Osteoblast (primary cell): ENCODE measurements at regions not wholly inside any gene's neighbourhood (a gene's known extent, or its start where the extent isn't known, plus 50 kb on each side); places are given as distances from the start of the nearest gene placed in this dataset.

Experiments
- DNase-seq: peaks from one replicate; pipeline ENCODE4 v3.0.0; 2011; ENCODE audit warnings: low spot score, mixed read lengths; ENCODE audit not compliant: insufficient read length; ENCODE audit errors: missing footprints
- H2AFZ ChIP-seq: 2 replicates; pipeline ENCODE4 v1.6.0; 2011; ENCODE audit warnings: mild to moderate bottlenecking, low read length
- H3K27ac ChIP-seq: 2 replicates; pipeline ENCODE4 v1.5.1; 2011; ENCODE audit warnings: mild to moderate bottlenecking, low read depth, low read length, moderate library complexity
- H3K27me3 ChIP-seq: 2 replicates; pipeline ENCODE4 v1.6.0; 2012; ENCODE audit warnings: mild to moderate bottlenecking, control low read depth, inconsistent platforms, low read length, moderate library complexity; ENCODE audit not compliant: insufficient read depth
- H3K36me3 ChIP-seq: 2 replicates; pipeline ENCODE4 v1.5.1; 2011; ENCODE audit warnings: mild to moderate bottlenecking, low read length, control low read depth, moderate library complexity; ENCODE audit not compliant: insufficient read depth
- H3K4me1 ChIP-seq: 2 replicates; pipeline ENCODE4 v1.5.1; 2011; ENCODE audit warnings: mild to moderate bottlenecking, low read length, control low read depth, moderate library complexity; ENCODE audit not compliant: insufficient read depth
- H3K4me2 ChIP-seq: 2 replicates; pipeline ENCODE4 v1.6.0; 2011; ENCODE audit warnings: mild to moderate bottlenecking, low read length; ENCODE audit not compliant: insufficient read depth
- H3K4me3 ChIP-seq: fragments of 200-600 bp; sonication (generic); 3 replicates; pipeline ENCODE4 v1.5.1; 2012; ENCODE audit warnings: mild to moderate bottlenecking, low read length, inconsistent platforms; ENCODE audit not compliant: insufficient read depth
- H3K79me2 ChIP-seq: 2 replicates; pipeline ENCODE4 v1.6.0; 2012; ENCODE audit warnings: mild to moderate bottlenecking, low read length, control low read depth, inconsistent platforms; ENCODE audit not compliant: insufficient read depth
- H3K9me3 ChIP-seq: 2 replicates; pipeline ENCODE4 v1.5.1; 2011; ENCODE audit warnings: low read depth, low read length, control low read depth
- H4K20me1 ChIP-seq: 2 replicates; pipeline ENCODE4 v1.6.0; 2012; ENCODE audit warnings: mild to moderate bottlenecking, low read length, control low read depth; ENCODE audit not compliant: insufficient read depth
- TF ChIP-seq, protein P1 (sequence below): IDR thresholded peaks from 2 replicates; pipeline ENCODE4 v1.5.1; 2011; ENCODE audit warnings: mild to moderate bottlenecking, low read depth, low read length, moderate library complexity; ENCODE audit errors: extremely low read depth

DNA sequence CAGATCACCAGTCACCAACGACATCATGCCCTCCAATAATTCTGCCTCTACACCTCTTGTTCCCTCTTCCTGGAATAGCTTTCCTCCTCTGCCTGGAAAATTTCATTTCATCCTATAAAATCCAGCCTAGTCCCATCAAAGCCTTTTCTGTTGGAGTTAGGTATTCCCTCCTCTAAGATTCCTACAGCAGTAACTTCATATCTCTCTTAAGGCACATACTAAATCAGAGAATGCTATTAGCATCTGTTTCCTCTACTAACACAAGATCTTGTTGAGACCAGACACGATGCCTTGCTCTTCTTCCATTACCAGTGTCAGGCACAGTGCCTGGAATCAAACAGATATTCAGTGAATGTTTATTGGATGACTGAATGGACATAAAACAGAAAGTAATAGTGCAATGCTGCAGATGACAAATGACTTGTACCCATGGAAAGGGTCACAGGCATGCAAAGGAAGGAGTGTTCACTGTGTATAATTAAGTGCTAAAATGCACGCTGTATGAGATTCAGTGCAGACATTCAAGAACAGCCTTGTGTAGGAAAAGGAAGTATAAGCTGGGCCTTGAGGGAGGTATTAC is 342.0 kb upstream of the ACVR2A start:
- Histone ChIP-seq H3K36me3 (no peaks in the 10 kb centered on the region), H3K4me2 (no peak overlapping the region), H4K20me1 (no peaks in the 10 kb centered on the region), H3K4me1 (no peaks in the 10 kb centered on the region), H2AFZ (no peak overlapping the region), H3K27me3 (no peaks in the 10 kb centered on the region), H3K9me3 (no peaks in the 10 kb centered on the region), H3K4me3 (no peak overlapping the region), H3K27ac (no peak overlapping the region), H3K79me2 (no peaks in the 10 kb centered on the region)
- DNase-seq: no peak
- TF ChIP-seq, protein P1, sequence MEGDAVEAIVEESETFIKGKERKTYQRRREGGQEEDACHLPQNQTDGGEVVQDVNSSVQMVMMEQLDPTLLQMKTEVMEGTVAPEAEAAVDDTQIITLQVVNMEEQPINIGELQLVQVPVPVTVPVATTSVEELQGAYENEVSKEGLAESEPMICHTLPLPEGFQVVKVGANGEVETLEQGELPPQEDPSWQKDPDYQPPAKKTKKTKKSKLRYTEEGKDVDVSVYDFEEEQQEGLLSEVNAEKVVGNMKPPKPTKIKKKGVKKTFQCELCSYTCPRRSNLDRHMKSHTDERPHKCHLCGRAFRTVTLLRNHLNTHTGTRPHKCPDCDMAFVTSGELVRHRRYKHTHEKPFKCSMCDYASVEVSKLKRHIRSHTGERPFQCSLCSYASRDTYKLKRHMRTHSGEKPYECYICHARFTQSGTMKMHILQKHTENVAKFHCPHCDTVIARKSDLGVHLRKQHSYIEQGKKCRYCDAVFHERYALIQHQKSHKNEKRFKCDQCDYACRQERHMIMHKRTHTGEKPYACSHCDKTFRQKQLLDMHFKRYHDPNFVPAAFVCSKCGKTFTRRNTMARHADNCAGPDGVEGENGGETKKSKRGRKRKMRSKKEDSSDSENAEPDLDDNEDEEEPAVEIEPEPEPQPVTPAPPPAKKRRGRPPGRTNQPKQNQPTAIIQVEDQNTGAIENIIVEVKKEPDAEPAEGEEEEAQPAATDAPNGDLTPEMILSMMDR: no peak

GRCh38 chr2:147501968-147502367 is 342.9 kb upstream of the ACVR2A start:
- H3K79me2 ChIP-seq: no peaks in the 10 kb centered on the region
- H3K27ac ChIP-seq: no peak overlapping the region
- no peak overlapping the region for H3K4me2 ChIP-seq
- H3K36me3 ChIP-seq: no peaks in the 10 kb centered on the region
- no peaks in the 10 kb centered on the region for H3K4me1 ChIP-seq
- no peak for DNase-seq
- H3K4me3 ChIP-seq: no peak overlapping the region
- H3K9me3 ChIP-seq: no peaks in the 10 kb centered on the region
- no peaks in the 10 kb centered on the region for H3K27me3 ChIP-seq
- no peaks in the 10 kb centered on the region for H4K20me1 ChIP-seq
- H2AFZ ChIP-seq: no peak overlapping the region
- TF ChIP-seq, protein P1: no peak

DNA sequence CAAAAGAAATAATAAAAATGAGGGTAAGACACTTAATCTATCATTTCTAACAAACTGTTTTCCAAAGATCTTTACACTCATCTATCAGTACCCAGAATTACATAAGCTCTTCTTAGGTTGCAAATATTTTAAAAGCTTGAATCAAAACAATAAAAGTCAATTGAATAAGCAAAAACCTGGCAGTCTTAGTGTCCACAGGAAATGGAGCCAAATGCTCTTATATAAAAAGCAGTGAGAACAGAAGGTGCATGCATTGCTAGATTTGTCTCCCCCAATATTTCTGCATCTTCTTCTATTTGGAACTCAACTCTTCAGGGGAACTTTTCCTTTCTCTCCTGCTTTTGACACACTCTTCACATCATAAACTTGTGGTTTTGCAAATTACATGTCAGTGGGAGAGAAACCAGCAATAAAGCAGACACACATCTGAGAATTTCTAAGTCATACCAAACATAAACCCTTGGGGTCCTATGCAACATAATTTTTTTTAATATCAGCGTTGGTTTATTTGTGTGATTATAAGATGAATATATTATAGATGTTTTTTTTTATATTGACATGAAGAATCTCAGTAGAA is 343.9 kb upstream of the ACVR2A start:
- no peaks in the 10 kb centered on the region for H4K20me1 ChIP-seq
- no peak overlapping the region for H3K4me2 ChIP-seq
- H3K27ac ChIP-seq: no peak overlapping the region
- no peaks in the 10 kb centered on the region for H3K27me3 ChIP-seq
- no peak for DNase-seq
- no peaks in the 10 kb centered on the region for H3K9me3 ChIP-seq
- TF ChIP-seq, protein P1: no peak
- no peaks in the 10 kb centered on the region for H3K79me2 ChIP-seq
- no peaks in the 10 kb centered on the region for H3K4me1 ChIP-seq
- H3K36me3 ChIP-seq: no peaks in the 10 kb centered on the region
- no peak overlapping the region for H2AFZ ChIP-seq
- H3K4me3 ChIP-seq: no peak overlapping the region

- H3K4me2 ChIP-seq: no peak overlapping the region
- no peaks in the 10 kb centered on the region for H4K20me1 ChIP-seq
- no peaks in the 10 kb centered on the region for H3K4me1 ChIP-seq
- no peaks in the 10 kb centered on the region for H3K79me2 ChIP-seq
- no peak overlapping the region for H3K27ac ChIP-seq
- no peaks in the 10 kb centered on the region for H3K9me3 ChIP-seq
- H2AFZ ChIP-seq: no peak overlapping the region
- no peaks in the 10 kb centered on the region for H3K36me3 ChIP-seq
- TF ChIP-seq, protein P1: no peak
- no peak overlapping the region for H3K4me3 ChIP-seq
- H3K27me3 ChIP-seq: no peaks in the 10 kb centered on the region
- DNase-seq: no peak
Measured at GRCh38 chr2:147500229-147500628, 344.6 kb upstream of the ACVR2A start.
